Adipocyte (in vitro differentiated cells): ENCODE measurements at regions not wholly inside any gene's neighbourhood (a gene's known extent, or its start where the extent isn't known, plus 50 kb on each side); places are given as distances from the start of the nearest gene placed in this dataset.
A peak's percentile ranks its signal among the peaks of the same experiment; 100 is the strongest.

Experiments used
- DNase-seq: peaks from one replicate; pipeline ENCODE4 v3.0.0-alpha.2; 2015; ENCODE audit warnings: low read depth
- H3K27me3 ChIP-seq: replicated peaks from 2 replicates; pipeline ENCODE4 v1.7.0; 2013; ENCODE audit warnings: mild to moderate bottlenecking, low read length, moderate library complexity; ENCODE audit not compliant: control insufficient read depth, insufficient read depth
- H3K36me3 ChIP-seq: 2 replicates; pipeline ENCODE4 v1.7.0; 2013; ENCODE audit warnings: low read length, mild to moderate bottlenecking, moderate library complexity; ENCODE audit not compliant: control insufficient read depth, insufficient read depth, severe bottlenecking
- H3K4me1 ChIP-seq: 2 replicates; pipeline ENCODE4 v1.7.0; 2013; ENCODE audit warnings: mild to moderate bottlenecking, low read length, moderate library complexity; ENCODE audit not compliant: control insufficient read depth, insufficient read depth
- H3K4me3 ChIP-seq: 2 replicates; pipeline ENCODE4 v1.7.0; 2013; ENCODE audit warnings: mild to moderate bottlenecking, low read length, moderate library complexity
- H3K9ac ChIP-seq: 2 replicates; pipeline ENCODE4 v1.7.0; 2013; ENCODE audit warnings: mild to moderate bottlenecking, low read length, moderate library complexity
- H3K9me3 ChIP-seq: 2 replicates; pipeline ENCODE4 v1.7.0; 2013; ENCODE audit warnings: mild to moderate bottlenecking, low read length, moderate library complexity; ENCODE audit not compliant: control insufficient read depth

DNA sequence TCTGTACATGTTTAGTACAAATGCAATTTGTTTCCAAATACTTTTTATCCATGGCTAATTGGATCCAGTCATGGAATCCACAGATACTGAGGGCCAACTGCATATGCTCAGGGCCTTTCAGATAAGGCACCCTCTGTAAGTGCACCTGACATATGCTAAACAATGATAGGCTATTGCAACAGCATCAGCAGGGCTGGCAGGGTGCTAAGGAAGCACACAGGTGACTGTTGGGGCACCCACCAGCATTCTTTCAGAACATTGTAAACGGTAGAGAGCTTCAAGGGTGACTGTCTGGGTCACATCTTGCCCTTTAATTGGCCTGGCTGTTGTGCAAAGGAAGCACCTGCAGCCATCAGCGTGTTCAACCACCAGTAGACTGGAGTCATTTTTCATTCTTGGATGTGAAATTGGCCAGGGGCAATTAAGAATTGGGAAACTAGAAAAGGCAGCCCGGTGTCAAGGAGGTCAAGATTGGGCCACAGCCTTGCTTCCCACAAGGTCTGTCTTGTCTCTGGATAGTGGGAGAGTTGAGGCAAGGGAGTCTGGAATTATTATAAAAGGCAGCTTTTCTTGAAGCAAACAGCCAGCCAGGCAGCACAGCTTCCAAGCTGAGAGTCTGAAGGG, 129.3 kb upstream of the RAI14 start:
- H3K36me3 ChIP-seq: no peaks in the 10 kb centered on the region
- peak; percentile 26 for DNase-seq
- H3K9me3 ChIP-seq: no peaks in the 10 kb centered on the region
- no peaks in the 10 kb centered on the region for H3K27me3 ChIP-seq
- H3K4me3 ChIP-seq: no peak overlapping the region
- peaks cover 30% of the 10 kb centered on the region for H3K4me1 ChIP-seq
- H3K9ac ChIP-seq: no peak overlapping the region

DNA sequence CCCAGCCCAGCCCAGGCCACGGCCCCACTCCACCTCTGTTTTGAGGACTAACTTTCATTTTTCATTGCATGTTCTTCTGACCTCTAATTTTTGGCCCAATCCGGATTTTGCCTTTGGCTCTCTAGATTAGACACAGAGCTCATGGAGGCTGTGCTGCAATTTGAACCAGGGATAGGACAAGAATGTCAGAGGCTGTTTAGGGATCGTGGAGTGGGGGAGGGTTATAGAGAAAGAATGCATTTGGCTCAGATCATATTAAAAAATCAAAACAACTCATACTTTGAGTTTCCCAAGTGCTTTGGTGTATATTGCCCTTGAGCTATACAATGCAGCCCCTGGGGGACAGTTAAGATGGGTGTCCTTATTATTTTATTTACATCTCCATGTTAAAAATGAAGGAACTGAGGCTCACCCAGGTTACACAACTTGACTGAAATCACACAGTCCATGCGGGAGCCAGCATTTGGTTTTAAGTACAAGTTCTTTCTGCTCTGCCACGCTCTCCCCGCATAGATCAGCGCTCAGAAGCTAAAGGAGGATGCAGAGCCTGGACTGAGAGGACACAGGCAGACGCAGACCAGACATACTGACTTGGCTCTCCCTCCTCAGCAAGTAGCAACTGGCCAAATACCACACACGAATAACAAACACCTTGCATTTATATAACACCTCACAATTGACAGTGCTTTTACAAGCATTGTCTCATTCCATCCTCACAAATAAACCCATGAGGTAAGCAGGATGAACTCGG, 126.4 kb upstream of the RAI14 start:
- no peaks in the 10 kb centered on the region for H3K36me3 ChIP-seq
- DNase-seq: peak; percentile 74
- no peak overlapping the region for H3K9ac ChIP-seq
- peaks cover 34% of the 10 kb centered on the region for H3K4me1 ChIP-seq
- H3K27me3 ChIP-seq: no peaks in the 10 kb centered on the region
- H3K9me3 ChIP-seq: no peaks in the 10 kb centered on the region
- H3K4me3 ChIP-seq: no peak overlapping the region

- Histone ChIP-seq H3K4me3 (no peak overlapping the region), H3K36me3 (no peaks in the 10 kb centered on the region), H3K27me3 (no peaks in the 10 kb centered on the region), H3K9me3 (no peaks in the 10 kb centered on the region), H3K4me1 (peaks cover 42% of the 10 kb centered on the region), H3K9ac (no peak overlapping the region)
- no peak for DNase-seq
These were observed 125.5 kb upstream of the RAI14 start for GRCh38 chr5:34530637-34531036.

GRCh38 chr5:34531751-34532360, 124.3 kb upstream of the RAI14 start:
- H3K36me3 ChIP-seq: no peaks in the 10 kb centered on the region
- H3K4me1 ChIP-seq: peaks cover 51% of the 10 kb centered on the region
- H3K4me3 ChIP-seq: no peak overlapping the region
- DNase-seq: peak; percentile 70
- H3K9me3 ChIP-seq: no peaks in the 10 kb centered on the region
- H3K27me3 ChIP-seq: no peaks in the 10 kb centered on the region
- peak overlapping the region; percentile 3 for H3K9ac ChIP-seq

GRCh38 chr5:34533582-34534522, 122.3 kb upstream of the RAI14 start:
- DNase-seq: peak; percentile 85
- H3K9me3 ChIP-seq: no peaks in the 10 kb centered on the region
- peak overlapping the region; percentile 70 for H3K9ac ChIP-seq
- H3K27me3 ChIP-seq: no peaks in the 10 kb centered on the region
- H3K36me3 ChIP-seq: no peaks in the 10 kb centered on the region
- H3K4me3 ChIP-seq: peak overlapping the region; percentile 39
- peaks cover 51% of the 10 kb centered on the region for H3K4me1 ChIP-seq

DNA sequence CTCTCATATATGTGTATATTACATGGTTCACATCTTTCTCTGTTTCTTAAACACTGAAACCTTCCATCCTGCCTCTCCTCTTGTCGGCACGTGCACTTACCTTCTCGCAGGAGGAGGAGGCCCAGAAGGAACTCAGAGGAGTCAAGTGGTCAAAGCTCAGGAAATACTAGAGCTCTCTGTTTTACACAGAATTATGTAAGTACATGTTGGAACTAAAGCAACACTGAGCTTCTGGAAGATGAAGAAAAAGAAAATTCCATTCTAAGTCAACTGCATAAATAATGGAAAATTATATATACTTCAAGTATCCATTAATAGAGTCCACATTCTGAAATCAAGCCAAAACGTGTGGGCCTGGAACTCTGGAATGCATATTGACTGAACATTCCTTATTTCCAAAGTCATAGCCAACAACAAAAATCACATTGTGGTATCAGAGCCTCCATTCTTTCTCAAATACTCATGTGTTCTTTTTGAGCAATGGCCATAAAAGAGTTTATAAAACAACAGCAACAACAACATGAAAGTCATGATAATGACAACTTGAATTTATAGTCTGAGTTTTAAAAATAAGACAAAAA, 121.5 kb upstream of the RAI14 start:
- DNase-seq: peak; percentile 93
- peak overlapping the region; percentile 70 for H3K9ac ChIP-seq
- H3K4me3 ChIP-seq: peak overlapping the region; percentile 39

GRCh38 chr5:34535433-34535832, 120.7 kb upstream of the RAI14 start:
- no peak for DNase-seq
- H3K36me3 ChIP-seq: no peaks in the 10 kb centered on the region
- peak overlapping the region; percentile 57 for H3K9ac ChIP-seq
- H3K9me3 ChIP-seq: no peaks in the 10 kb centered on the region
- no peaks in the 10 kb centered on the region for H3K27me3 ChIP-seq
- no peak overlapping the region for H3K4me3 ChIP-seq
- H3K4me1 ChIP-seq: peaks cover 37% of the 10 kb centered on the region

More for the DNA sequence above, 121.5 kb upstream of the RAI14 start:
- no peaks in the 10 kb centered on the region for H3K36me3 ChIP-seq
- no peaks in the 10 kb centered on the region for H3K27me3 ChIP-seq
- H3K4me1 ChIP-seq: peaks cover 45% of the 10 kb centered on the region
- no peaks in the 10 kb centered on the region for H3K9me3 ChIP-seq

GRCh38 chr5:34535944-34536623, 120.0 kb upstream of the RAI14 start:
- Histone ChIP-seq H3K36me3 (no peaks in the 10 kb centered on the region), H3K9ac (peak overlapping the region; percentile 57), H3K4me3 (no peak overlapping the region), H3K4me1 (peaks cover 36% of the 10 kb centered on the region), H3K9me3 (no peaks in the 10 kb centered on the region), H3K27me3 (no peaks in the 10 kb centered on the region)
- no peak for DNase-seq

- Histone ChIP-seq H3K27me3 (no peaks in the 10 kb centered on the region), H3K4me1 (peaks cover 36% of the 10 kb centered on the region), H3K36me3 (no peaks in the 10 kb centered on the region), H3K4me3 (no peak overlapping the region), H3K9ac (no peak overlapping the region), H3K9me3 (no peaks in the 10 kb centered on the region)
- DNase-seq: no peak
These were observed 119.4 kb upstream of the RAI14 start for GRCh38 chr5:34536699-34537098.

GRCh38 chr5:34538026-34538672, 118.0 kb upstream of the RAI14 start:
- Histone ChIP-seq H3K9me3 (no peaks in the 10 kb centered on the region), H3K36me3 (no peaks in the 10 kb centered on the region), H3K27me3 (no peaks in the 10 kb centered on the region), H3K9ac (no peak overlapping the region), H3K4me3 (no peak overlapping the region), H3K4me1 (peaks cover 31% of the 10 kb centered on the region)
- no peak for DNase-seq
